ENCODE measurements at regions not wholly inside any gene's neighbourhood (a gene's known extent, or its start where the extent isn't known, plus 50 kb on each side); places are given as distances from the start of the nearest gene placed in this dataset.
"Not testable (repeated sequence)": the region's sequence is repeated elsewhere in the genome, so short reads cannot be mapped to it uniquely, and the experiment has no call there.

GRCh38 chr18:30852980-30853379 lies 189.6 kb downstream of the DSC3 start:
- DNase-seq (ENCODE audit: low read depth, low spot score): no peak

GRCh38 chr18:30852541-30852940 lies 190.0 kb downstream of the DSC3 start:
- TF ChIP-seq CTCF (IDR thresholded peaks at IDR 0.05; ENCODE audit: low read depth, low read length): no peak
- no peak overlapping the region for H3K4me3 ChIP-seq (ENCODE audit: low read depth, low read length)
- no peak overlapping the region for H3K27ac ChIP-seq (ENCODE audit: low read depth, low read length)
- H3K27me3 ChIP-seq (ENCODE audit: control insufficient read depth, insufficient read depth, low read length): no peaks in the 10 kb centered on the region
- ChIA-PET CTCF (no interaction called here), POLR2A (no interaction called here)
- H3K9me3 ChIP-seq (ENCODE audit: control insufficient read depth, insufficient read depth, low read length): peaks cover 11% of the 10 kb centered on the region
- DNase-seq (ENCODE audit: low read depth, low spot score): no peak

More at GRCh38 chr18:30852980-30853379, 189.6 kb downstream of the DSC3 start:
- POLR2A ChIA-PET: no interaction called here
- TF ChIP-seq CTCF (IDR thresholded peaks at IDR 0.05; ENCODE audit: low read depth, low read length): no peak
- CTCF ChIA-PET: no interaction called here
- H3K27ac ChIP-seq (ENCODE audit: low read depth, low read length): no peak overlapping the region
- peaks cover 11% of the 10 kb centered on the region for H3K9me3 ChIP-seq (ENCODE audit: control insufficient read depth, insufficient read depth, low read length)
- no peaks in the 10 kb centered on the region for H3K27me3 ChIP-seq (ENCODE audit: control insufficient read depth, insufficient read depth, low read length)
- no peak overlapping the region for H3K4me3 ChIP-seq (ENCODE audit: low read depth, low read length)

GRCh38 chr18:30839056-30839561 lies 203.4 kb downstream of the DSC3 start:
- H3K27me3 ChIP-seq (ENCODE audit: control insufficient read depth, insufficient read depth, low read length); POLR2A ChIA-PET; CTCF ChIA-PET; H3K4me3 ChIP-seq (ENCODE audit: low read depth, low read length); DNase-seq (ENCODE audit: low read depth, low spot score); H3K27ac ChIP-seq (ENCODE audit: low read depth, low read length): not testable (repeated sequence)
- peaks cover 11% of the 10 kb centered on the region for H3K9me3 ChIP-seq (ENCODE audit: control insufficient read depth, insufficient read depth, low read length)

- peaks cover 7% of the 10 kb centered on the region for H3K9me3 ChIP-seq (ENCODE audit: control insufficient read depth, insufficient read depth, low read length)
- ChIA-PET CTCF (no interaction called here), POLR2A (no interaction called here)
- DNase-seq (ENCODE audit: low read depth, low spot score): no peak
- H3K4me3 ChIP-seq (ENCODE audit: low read depth, low read length): no peak overlapping the region
- TF ChIP-seq CTCF (IDR thresholded peaks at IDR 0.05; ENCODE audit: low read depth, low read length): no peak
- no peaks in the 10 kb centered on the region for H3K27me3 ChIP-seq (ENCODE audit: control insufficient read depth, insufficient read depth, low read length)
- H3K27ac ChIP-seq (ENCODE audit: low read depth, low read length): no peak overlapping the region
Measured at GRCh38 chr18:30828700-30829099, 213.8 kb downstream of the DSC3 start.

GRCh38 chr18:30819619-30820018 lies 222.9 kb downstream of the DSC3 start:
- Histone ChIP-seq H3K27ac (ENCODE audit: low read depth, low read length) (no peak overlapping the region), H3K9me3 (ENCODE audit: control insufficient read depth, insufficient read depth, low read length) (peaks cover 4% of the 10 kb centered on the region), H3K4me3 (ENCODE audit: low read depth, low read length) (no peak overlapping the region), H3K27me3 (ENCODE audit: control insufficient read depth, insufficient read depth, low read length) (no peaks in the 10 kb centered on the region)
- CTCF ChIA-PET: no interaction called here
- no peak for DNase-seq (ENCODE audit: low read depth, low spot score)
- no peak for TF ChIP-seq CTCF (IDR thresholded peaks at IDR 0.05; ENCODE audit: low read depth, low read length)
- POLR2A ChIA-PET: no interaction called here

GRCh38 chr18:30814446-30814845 lies 228.1 kb downstream of the DSC3 start:
- Histone ChIP-seq H3K27me3 (ENCODE audit: control insufficient read depth, insufficient read depth, low read length) (no peaks in the 10 kb centered on the region), H3K27ac (ENCODE audit: low read depth, low read length) (no peak overlapping the region), H3K9me3 (ENCODE audit: control insufficient read depth, insufficient read depth, low read length) (no peaks in the 10 kb centered on the region), H3K4me3 (ENCODE audit: low read depth, low read length) (no peak overlapping the region)
- POLR2A ChIA-PET: no interaction called here
- no peak for TF ChIP-seq CTCF (IDR thresholded peaks at IDR 0.05; ENCODE audit: low read depth, low read length)
- CTCF ChIA-PET: no interaction called here
- DNase-seq (ENCODE audit: low read depth, low spot score): no peak

Data from AG04450 (cell line).